Loucy (cell line): ENCODE measurements at regions not wholly inside any gene's neighbourhood (a gene's known extent, or its start where the extent isn't known, plus 50 kb on each side); places are given as distances from the start of the nearest gene placed in this dataset.

Experiments used
- H2AFZ ChIP-seq: fragments of 200-600 bp; sonication (generic); 2 replicates; pipeline ENCODE4 v1.6.0; 2016; ENCODE audit warnings: antibody characterized with exemption, mild to moderate bottlenecking, low read length, moderate library complexity
- H3F3A ChIP-seq: fragments of 200-600 bp; 2 replicates; pipeline ENCODE4 v1.6.0; 2016; ENCODE audit warnings: antibody characterized with exemption, low read depth, mild to moderate bottlenecking
- H3K27me3 ChIP-seq: fragments of 200-600 bp; sonication (generic); 2 replicates; pipeline ENCODE4 v1.6.1; 2014; ENCODE audit warnings: low read length, mild to moderate bottlenecking; ENCODE audit not compliant: insufficient read depth, poor library complexity, severe bottlenecking
- H3K36me3 ChIP-seq: fragments of 200-600 bp; sonication (generic); 2 replicates; pipeline ENCODE4 v1.6.1; 2016; ENCODE audit warnings: low read length; ENCODE audit not compliant: insufficient read depth
- H3K4me1 ChIP-seq: fragments of 200-600 bp; sonication (generic); 2 replicates; pipeline ENCODE4 v1.5.1; 2014; ENCODE audit warnings: low read length, mild to moderate bottlenecking; ENCODE audit not compliant: insufficient read depth, poor library complexity, severe bottlenecking
- H3K4me2 ChIP-seq: fragments of 200-600 bp; sonication (generic); 2 replicates; pipeline ENCODE4 v1.6.0; 2014; ENCODE audit warnings: antibody characterized with exemption, low read length, low read depth, mild to moderate bottlenecking; ENCODE audit not compliant: poor library complexity, severe bottlenecking
- H3K4me3 ChIP-seq: fragments of 200-600 bp; sonication (generic); 2 replicates; pipeline ENCODE4 v1.5.1; 2014; ENCODE audit warnings: low read length, mild to moderate bottlenecking, mixed read lengths; ENCODE audit not compliant: poor library complexity, severe bottlenecking
- H3K79me2 ChIP-seq: fragments of 200-600 bp; sonication (generic); 2 replicates; pipeline ENCODE4 v1.6.1; 2014; ENCODE audit warnings: low read length; ENCODE audit not compliant: insufficient read depth
- H3K9ac ChIP-seq: fragments of 200-600 bp; sonication (generic); 2 replicates; pipeline ENCODE4 v1.6.0; 2014; ENCODE audit warnings: mild to moderate bottlenecking, low read depth, low read length, moderate library complexity; ENCODE audit not compliant: poor library complexity, severe bottlenecking
- H3K9me2 ChIP-seq: fragments of 200-600 bp; sonication (generic); replicated peaks from 2 replicates; pipeline ENCODE4 v1.6.1; 2016; ENCODE audit warnings: low read depth, low read length, mixed read lengths
- H3K9me3 ChIP-seq: fragments of 200-600 bp; sonication (generic); 2 replicates; pipeline ENCODE4 v1.6.1; 2014; ENCODE audit warnings: mild to moderate bottlenecking, antibody characterized with exemption, low read length, low read depth; ENCODE audit not compliant: insufficient read depth
- H4K20me1 ChIP-seq: fragments of 200-600 bp; sonication (generic); 2 replicates; pipeline ENCODE4 v1.6.0; 2014; ENCODE audit warnings: antibody characterized with exemption, low read length, mild to moderate bottlenecking; ENCODE audit not compliant: insufficient read depth, poor library complexity, severe bottlenecking
- CTCF ChIP-seq: fragments of 200-600 bp; sonication (generic); conservative IDR thresholded peaks from 2 replicates; pipeline ENCODE4 v1.5.1; 2014; ENCODE audit warnings: mild to moderate bottlenecking, antibody characterized with exemption, low read length
- EZH2phosphoT487 ChIP-seq: fragments of 200-600 bp; IDR thresholded peaks from 2 replicates; pipeline ENCODE4 v1.6.1; 2018; ENCODE audit warnings: antibody characterized with exemption, mild to moderate bottlenecking, moderate library complexity, borderline replicate concordance

- Histone ChIP-seq H3K9me2 (no peaks in the 10 kb centered on the region), H3K4me3 (no peak overlapping the region), H3K36me3 (no peaks in the 10 kb centered on the region), H3K27me3 (no peaks in the 10 kb centered on the region), H3K4me1 (no peaks in the 10 kb centered on the region), H3K4me2 (no peak overlapping the region), H3K9ac (no peak overlapping the region), H3K9me3 (no peaks in the 10 kb centered on the region), H3K79me2 (no peaks in the 10 kb centered on the region), H3F3A (no peaks in the 10 kb centered on the region), H4K20me1 (no peaks in the 10 kb centered on the region), H2AFZ (no peak overlapping the region)
- no peak for TF ChIP-seq CTCF
- TF ChIP-seq EZH2phosphoT487, result no peak
These were observed 599.0 kb downstream of the NUP35 start for GRCh38 chr2:183723278-183723677.

- no peaks in the 10 kb centered on the region for H3K27me3 ChIP-seq
- no peaks in the 10 kb centered on the region for H3K36me3 ChIP-seq
- TF ChIP-seq CTCF (no peak), EZH2phosphoT487 (no peak)
- H3K9me3 ChIP-seq, result no peaks in the 10 kb centered on the region
- no peaks in the 10 kb centered on the region for H3F3A ChIP-seq
- no peaks in the 10 kb centered on the region for H4K20me1 ChIP-seq
- H3K4me1 ChIP-seq, result no peaks in the 10 kb centered on the region
- H3K9ac ChIP-seq, result no peak overlapping the region
- no peak overlapping the region for H3K4me2 ChIP-seq
- H2AFZ ChIP-seq, result no peak overlapping the region
- H3K4me3 ChIP-seq, result no peak overlapping the region
- no peaks in the 10 kb centered on the region for H3K79me2 ChIP-seq
- H3K9me2 ChIP-seq, result no peaks in the 10 kb centered on the region
These were observed 605.1 kb downstream of the NUP35 start for GRCh38 chr2:183729380-183729779.

GRCh38 chr2:183740241-183740640 lies 616.0 kb downstream of the NUP35 start:
- no peaks in the 10 kb centered on the region for H3K4me1 ChIP-seq
- TF ChIP-seq CTCF, result no peak

More at GRCh38 chr2:183740241-183740640, 616.0 kb downstream of the NUP35 start:
- H3K4me2 ChIP-seq, result no peak overlapping the region
- no peak overlapping the region for H2AFZ ChIP-seq
- no peaks in the 10 kb centered on the region for H3K79me2 ChIP-seq
- H3K9ac ChIP-seq, result no peak overlapping the region
- H3F3A ChIP-seq, result no peaks in the 10 kb centered on the region
- H4K20me1 ChIP-seq, result no peaks in the 10 kb centered on the region
- H3K4me3 ChIP-seq, result no peak overlapping the region
- no peaks in the 10 kb centered on the region for H3K36me3 ChIP-seq
- H3K9me3 ChIP-seq, result no peaks in the 10 kb centered on the region
- no peaks in the 10 kb centered on the region for H3K9me2 ChIP-seq
- H3K27me3 ChIP-seq, result no peaks in the 10 kb centered on the region
